ENCODE measurements at regions not wholly inside any gene's neighbourhood (a gene's known extent, or its start where the extent isn't known, plus 50 kb on each side); places are given as distances from the start of the nearest gene placed in this dataset.

DNA sequence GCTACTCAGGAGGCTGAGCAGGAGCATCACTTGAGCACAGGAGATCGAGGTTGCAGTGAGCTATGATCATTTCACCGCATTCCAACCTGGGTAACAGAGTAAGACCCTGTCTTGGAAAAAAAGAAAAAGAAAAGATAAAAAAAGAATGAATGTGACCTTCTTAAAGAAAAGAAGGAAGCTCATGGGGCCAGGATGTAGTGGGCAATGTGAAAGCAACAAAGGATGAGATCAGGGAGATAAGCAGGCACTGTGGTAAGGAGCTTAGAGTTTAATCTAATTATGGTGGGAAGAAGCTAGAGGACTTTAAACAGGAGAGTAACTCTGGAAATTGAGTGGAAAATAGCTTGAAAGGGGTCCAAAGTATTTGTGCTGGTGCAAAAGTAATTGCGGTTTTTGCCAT lies 231.6 kb upstream of the UBE2E2 start:
- H3K27ac ChIP-seq (ENCODE audit: low read depth, low read length) = no peak overlapping the region

More for the DNA sequence above, 231.6 kb upstream of the UBE2E2 start:
- Histone ChIP-seq H2BK12ac (ENCODE audit: low read depth, low read length) (no peak overlapping the region), H4K5ac (ENCODE audit: insufficient read length, low read depth, low read length) (no peak overlapping the region), H4K91ac (replicated peaks; ENCODE audit: insufficient read length, low read length) (no peak overlapping the region), H3K79me2 (ENCODE audit: control insufficient read depth in 1 of 2, insufficient read depth in 2 of 2, low read length in 2 of 2) (no peaks in the 10 kb centered on the region), H2BK120ac (replicated peaks; ENCODE audit: low read depth, low read length) (no peak overlapping the region), H3K18ac (ENCODE audit: extremely low read depth, low read length) (no peak overlapping the region), H3K9ac (replicated peaks in 1 of 4; ENCODE audit: extremely low read depth in 1 of 4, low read depth in 3 of 4, low read length in 3 of 4) (no peak overlapping the region), H3K14ac (ENCODE audit: insufficient read length) (no peak overlapping the region), H3K79me1 (ENCODE audit: low read depth, low read length) (no peaks in the 10 kb centered on the region), H2BK5ac (ENCODE audit: low read depth, low read length) (no peak overlapping the region), H2BK20ac (ENCODE audit: low read length) (no peak overlapping the region), H4K20me1 (replicated peaks in 1 of 2; ENCODE audit: control insufficient read depth in 1 of 2, insufficient read depth in 2 of 2, low read length in 2 of 2) (no peaks in the 10 kb centered on the region), H3K4ac (replicated peaks; ENCODE audit: insufficient read length, low read depth, low read length) (no peak overlapping the region), H2BK15ac (ENCODE audit: low read length) (no peak overlapping the region), H4K8ac (ENCODE audit: extremely low read depth, insufficient read depth, low read length) (no peak overlapping the region), H3K36me3 (ENCODE audit: control insufficient read depth in 2 of 4, insufficient read depth in 4 of 4, low read length in 3 of 4) (no peaks in the 10 kb centered on the region), H3K9me3 (ENCODE audit: insufficient read depth in 2 of 2, low read depth in 1 of 2, low read length in 1 of 2) (no peaks in the 10 kb centered on the region), H3K4me2 (ENCODE audit: insufficient read depth in 1 of 2, low read depth in 2 of 2, low read length in 2 of 2) (no peak overlapping the region), H3K56ac (replicated peaks; ENCODE audit: insufficient read length, low read depth, low read length) (no peak overlapping the region), H3K4me3 (ENCODE audit: extremely low read depth in 1 of 4, insufficient read depth in 2 of 4, low read depth in 3 of 4, low read length in 4 of 4) (no peak overlapping the region), H3K23ac (ENCODE audit: insufficient read length) (no peak overlapping the region), H2AFZ (ENCODE audit: low read length) (no peak overlapping the region), H3K4me1 (replicated peaks in 1 of 4; ENCODE audit: control insufficient read depth in 3 of 4, insufficient read depth in 4 of 4, low read length in 3 of 4) (no peaks in the 10 kb centered on the region), H2AK5ac (ENCODE audit: low read depth, low read length) (no peak overlapping the region), H3K23me2 (ENCODE audit: low read depth, low read length) (no peaks in the 10 kb centered on the region), H3K27me3 (replicated peaks in 1 of 4; ENCODE audit: control insufficient read depth in 3 of 4, extremely low read depth in 1 of 4, insufficient read depth in 3 of 4, low read length in 3 of 4) (no peaks in the 10 kb centered on the region)
- TF ChIP-seq, protein P1, sequence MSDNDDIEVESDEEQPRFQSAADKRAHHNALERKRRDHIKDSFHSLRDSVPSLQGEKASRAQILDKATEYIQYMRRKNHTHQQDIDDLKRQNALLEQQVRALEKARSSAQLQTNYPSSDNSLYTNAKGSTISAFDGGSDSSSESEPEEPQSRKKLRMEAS (IDR thresholded peaks at IDR 0.05) = no peak
- TF ChIP-seq RAD21 (IDR thresholded peaks at IDR 0.05 in 1 of 2, conservative IDR thresholded peaks at IDR 0.05 in 1 of 2; ENCODE audit: low read depth in 2 of 2, low read length in 2 of 2) (no peak), KDM5A (IDR thresholded peaks at IDR 0.05; ENCODE audit: low read length) (no peak), TAF7 (optimal IDR thresholded peaks at IDR 0.05; ENCODE audit: borderline replicate concordance, low read depth, low read length) (no peak), GTF2F1 (IDR thresholded peaks at IDR 0.05; ENCODE audit: borderline replicate concordance, low read depth, low read length) (no peak), TAF1 (IDR thresholded peaks at IDR 0.05; ENCODE audit: low read depth, low read length) (no peak), ZNF274 (IDR thresholded peaks at IDR 0.05; ENCODE audit: borderline replicate concordance, extremely low read depth, low read length) (no peak), RXRA (IDR thresholded peaks at IDR 0.05; ENCODE audit: insufficient read depth, low read depth, low read length) (no peak), MAFK (IDR thresholded peaks at IDR 0.05; ENCODE audit: low read depth, low read length) (no peak), TEAD4 (IDR thresholded peaks at IDR 0.05; ENCODE audit: low read depth, low read length) (no peak)
- TF ChIP-seq, protein P2, sequence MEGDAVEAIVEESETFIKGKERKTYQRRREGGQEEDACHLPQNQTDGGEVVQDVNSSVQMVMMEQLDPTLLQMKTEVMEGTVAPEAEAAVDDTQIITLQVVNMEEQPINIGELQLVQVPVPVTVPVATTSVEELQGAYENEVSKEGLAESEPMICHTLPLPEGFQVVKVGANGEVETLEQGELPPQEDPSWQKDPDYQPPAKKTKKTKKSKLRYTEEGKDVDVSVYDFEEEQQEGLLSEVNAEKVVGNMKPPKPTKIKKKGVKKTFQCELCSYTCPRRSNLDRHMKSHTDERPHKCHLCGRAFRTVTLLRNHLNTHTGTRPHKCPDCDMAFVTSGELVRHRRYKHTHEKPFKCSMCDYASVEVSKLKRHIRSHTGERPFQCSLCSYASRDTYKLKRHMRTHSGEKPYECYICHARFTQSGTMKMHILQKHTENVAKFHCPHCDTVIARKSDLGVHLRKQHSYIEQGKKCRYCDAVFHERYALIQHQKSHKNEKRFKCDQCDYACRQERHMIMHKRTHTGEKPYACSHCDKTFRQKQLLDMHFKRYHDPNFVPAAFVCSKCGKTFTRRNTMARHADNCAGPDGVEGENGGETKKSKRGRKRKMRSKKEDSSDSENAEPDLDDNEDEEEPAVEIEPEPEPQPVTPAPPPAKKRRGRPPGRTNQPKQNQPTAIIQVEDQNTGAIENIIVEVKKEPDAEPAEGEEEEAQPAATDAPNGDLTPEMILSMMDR (IDR thresholded peaks at IDR 0.05; ENCODE audit: control extremely low read depth in 1 of 3, insufficient read depth in 1 of 3, low read depth in 1 of 3, low read length in 3 of 3) = no peak
- ChIA-PET CTCF (ENCODE audit: partially characterized antibody) (interaction anchor here (0.6 to 0.9 kb wide), 3 partner anchors 10 to 15 kb away, joined by 3 read pairs; no protein-coding TSS in a partner anchor), POLR2A (ENCODE audit: partially characterized antibody) (no interaction called here)
- DNase-seq (ENCODE audit: low read depth in 1 of 2, low spot score in 2 of 2) (no peak), FAIRE-seq (no peak)
- WGBS, 2 experiments (ENCODE audit: extremely low coverage in 1 of 2, insufficient coverage in 1 of 2, insufficient read length in 1 of 2, insufficient replicate concordance in 2 of 2, low coverage in 1 of 2, low lambda C conversion rate in 2 of 2, missing lambda C conversion rate in 1 of 2) = 98% methylated on average over 3 of the region's 3 CpGs; no CpG with 5 or more reads in 1 of the 2 experiments

Data from H1 (cell line).